ENCODE measurements at regions not wholly inside any gene's neighbourhood (a gene's known extent, or its start where the extent isn't known, plus 50 kb on each side); places are given as distances from the start of the nearest gene placed in this dataset.

- no peak for TF ChIP-seq EZH2 (IDR thresholded peaks at IDR 0.05)
- no peak for TF ChIP-seq FOXP2 (optimal IDR thresholded peaks at IDR 0.05; ENCODE audit: control extremely low read depth, extremely low read length, insufficient read depth)
- TF ChIP-seq POLR2AphosphoS5 (IDR thresholded peaks at IDR 0.05; ENCODE audit: borderline replicate concordance, low read depth, low read length), result no peak
- DNase-seq (ENCODE audit: low read depth, low spot score), result no peak
- H3K36me3 ChIP-seq (ENCODE audit: insufficient read depth, low read length), result no peaks in the 10 kb centered on the region
These were observed 552.9 kb upstream of the SUCLG2 start for GRCh38 chr3:68207327-68207726.

GRCh38 chr3:68206524-68207117 lies 552.2 kb upstream of the SUCLG2 start:
- Histone ChIP-seq H3K27ac (no peak overlapping the region), H3K36me3 (ENCODE audit: insufficient read depth, low read length) (no peaks in the 10 kb centered on the region), H3K9ac (ENCODE audit: insufficient read length) (no peak overlapping the region), H3K4me3 (no peak overlapping the region), H3K9me3 (ENCODE audit: low read depth, low read length) (no peaks in the 10 kb centered on the region)
- no peak for DNase-seq (ENCODE audit: low read depth, low spot score)
- TF ChIP-seq FOXP2 (optimal IDR thresholded peaks at IDR 0.05; ENCODE audit: control extremely low read depth, extremely low read length, insufficient read depth) (no peak), POLR2AphosphoS5 (IDR thresholded peaks at IDR 0.05; ENCODE audit: borderline replicate concordance, low read depth, low read length) (no peak), EZH2 (IDR thresholded peaks at IDR 0.05) (no peak)

More at GRCh38 chr3:68207327-68207726, 552.9 kb upstream of the SUCLG2 start:
- Histone ChIP-seq H3K9ac (ENCODE audit: insufficient read length) (no peak overlapping the region), H3K9me3 (ENCODE audit: low read depth, low read length) (no peaks in the 10 kb centered on the region), H3K4me3 (no peak overlapping the region), H3K27ac (no peak overlapping the region)

- Histone ChIP-seq H3K27ac (no peak overlapping the region), H3K9me3 (ENCODE audit: low read depth, low read length) (no peaks in the 10 kb centered on the region), H3K4me3 (no peak overlapping the region), H3K36me3 (ENCODE audit: insufficient read depth, low read length) (no peaks in the 10 kb centered on the region), H3K9ac (ENCODE audit: insufficient read length) (no peak overlapping the region)
- TF ChIP-seq EZH2 (IDR thresholded peaks at IDR 0.05) (no peak), FOXP2 (optimal IDR thresholded peaks at IDR 0.05; ENCODE audit: control extremely low read depth, extremely low read length, insufficient read depth) (no peak)
- DNase-seq (ENCODE audit: low read depth, low spot score), result no peak
These were observed 532.3 kb upstream of the SUCLG2 start for GRCh38 chr3:68186733-68187132.

- no peak overlapping the region for H3K27ac ChIP-seq
- no peak overlapping the region for H3K9ac ChIP-seq (ENCODE audit: insufficient read length)
- DNase-seq (ENCODE audit: low read depth, low spot score), result no peak
- no peaks in the 10 kb centered on the region for H3K36me3 ChIP-seq (ENCODE audit: insufficient read depth, low read length)
- no peak for TF ChIP-seq FOXP2 (optimal IDR thresholded peaks at IDR 0.05; ENCODE audit: control extremely low read depth, extremely low read length, insufficient read depth)
- TF ChIP-seq EZH2 (IDR thresholded peaks at IDR 0.05), result no peak
- TF ChIP-seq POLR2AphosphoS5 (IDR thresholded peaks at IDR 0.05; ENCODE audit: borderline replicate concordance, low read depth, low read length), result no peak
- H3K4me3 ChIP-seq, result no peak overlapping the region
- no peaks in the 10 kb centered on the region for H3K9me3 ChIP-seq (ENCODE audit: low read depth, low read length)
These were observed 522.2 kb upstream of the SUCLG2 start for GRCh38 chr3:68176600-68176999.

- H3K9ac ChIP-seq (ENCODE audit: insufficient read length), result no peak overlapping the region
- DNase-seq (ENCODE audit: low read depth, low spot score), result no peak
- no peaks in the 10 kb centered on the region for H3K9me3 ChIP-seq (ENCODE audit: low read depth, low read length)
- no peak overlapping the region for H3K27ac ChIP-seq
- H3K36me3 ChIP-seq (ENCODE audit: insufficient read depth, low read length), result no peaks in the 10 kb centered on the region
- TF ChIP-seq EZH2 (IDR thresholded peaks at IDR 0.05), result no peak
- no peak for TF ChIP-seq POLR2AphosphoS5 (IDR thresholded peaks at IDR 0.05; ENCODE audit: borderline replicate concordance, low read depth, low read length)
- H3K4me3 ChIP-seq, result no peak overlapping the region
These were observed 518.7 kb upstream of the SUCLG2 start for GRCh38 chr3:68173012-68173634.

- no peak for TF ChIP-seq EZH2 (IDR thresholded peaks at IDR 0.05)
- TF ChIP-seq FOXP2 (optimal IDR thresholded peaks at IDR 0.05; ENCODE audit: control extremely low read depth, extremely low read length, insufficient read depth), result no peak
- no peak for DNase-seq (ENCODE audit: low read depth, low spot score)
These were observed 517.6 kb upstream of the SUCLG2 start for GRCh38 chr3:68172039-68172438.

GRCh38 chr3:68163968-68164367 lies 509.6 kb upstream of the SUCLG2 start:
- Histone ChIP-seq H3K36me3 (ENCODE audit: insufficient read depth, low read length) (no peaks in the 10 kb centered on the region), H3K9ac (ENCODE audit: insufficient read length) (no peak overlapping the region), H3K27ac (no peak overlapping the region), H3K4me3 (no peak overlapping the region), H3K9me3 (ENCODE audit: low read depth, low read length) (no peaks in the 10 kb centered on the region)
- no peak for TF ChIP-seq POLR2AphosphoS5 (IDR thresholded peaks at IDR 0.05; ENCODE audit: borderline replicate concordance, low read depth, low read length)
- TF ChIP-seq EZH2 (IDR thresholded peaks at IDR 0.05), result no peak
- no peak for TF ChIP-seq FOXP2 (optimal IDR thresholded peaks at IDR 0.05; ENCODE audit: control extremely low read depth, extremely low read length, insufficient read depth)
- no peak for DNase-seq (ENCODE audit: low read depth, low spot score)

More at GRCh38 chr3:68172039-68172438, 517.6 kb upstream of the SUCLG2 start:
- Histone ChIP-seq H3K9ac (ENCODE audit: insufficient read length) (no peak overlapping the region), H3K9me3 (ENCODE audit: low read depth, low read length) (no peaks in the 10 kb centered on the region), H3K36me3 (ENCODE audit: insufficient read depth, low read length) (no peaks in the 10 kb centered on the region), H3K4me3 (no peak overlapping the region), H3K27ac (no peak overlapping the region)

- Histone ChIP-seq H3K27ac (no peak overlapping the region), H3K9ac (ENCODE audit: insufficient read length) (no peak overlapping the region), H3K9me3 (ENCODE audit: low read depth, low read length) (no peaks in the 10 kb centered on the region), H3K4me3 (no peak overlapping the region), H3K36me3 (ENCODE audit: insufficient read depth, low read length) (no peaks in the 10 kb centered on the region)
- TF ChIP-seq EZH2 (IDR thresholded peaks at IDR 0.05) (no peak), FOXP2 (optimal IDR thresholded peaks at IDR 0.05; ENCODE audit: control extremely low read depth, extremely low read length, insufficient read depth) (no peak), POLR2AphosphoS5 (IDR thresholded peaks at IDR 0.05; ENCODE audit: borderline replicate concordance, low read depth, low read length) (no peak)
- no peak for DNase-seq (ENCODE audit: low read depth, low spot score)
These were observed 508.6 kb upstream of the SUCLG2 start for GRCh38 chr3:68163062-68163461.

- DNase-seq (ENCODE audit: low read depth, low spot score), result no peak
- Histone ChIP-seq H3K36me3 (ENCODE audit: insufficient read depth, low read length) (no peaks in the 10 kb centered on the region), H3K9me3 (ENCODE audit: low read depth, low read length) (no peaks in the 10 kb centered on the region), H3K9ac (ENCODE audit: insufficient read length) (no peak overlapping the region), H3K4me3 (no peak overlapping the region), H3K27ac (no peak overlapping the region)
- no peak for TF ChIP-seq EZH2 (IDR thresholded peaks at IDR 0.05)
- TF ChIP-seq FOXP2 (optimal IDR thresholded peaks at IDR 0.05; ENCODE audit: control extremely low read depth, extremely low read length, insufficient read depth), result no peak
- TF ChIP-seq POLR2AphosphoS5 (IDR thresholded peaks at IDR 0.05; ENCODE audit: borderline replicate concordance, low read depth, low read length), result no peak
These were observed 508.2 kb upstream of the SUCLG2 start for GRCh38 chr3:68162644-68163043.
